Right forelimb (tissue), 1 donor: ENCODE measurements at regions not wholly inside any gene's neighbourhood (a gene's known extent, or its start where the extent isn't known, plus 50 kb on each side); places are given as distances from the start of the nearest gene placed in this dataset.
"Not testable (repeated sequence)": the region's sequence is repeated elsewhere in the genome, so short reads cannot be mapped to it uniquely, and the experiment has no call there.

ENCODE experiments used
- DNase-seq: peaks from one replicate; pipeline ENCODE4 v3.0.0-alpha.2; 2018

- no peak for DNase-seq
Measured at GRCh38 chr18:27564066-27564465, 379.0 kb upstream of the CHST9 start.

GRCh38 chr18:27558388-27559155 lies 373.5 kb upstream of the CHST9 start:
- no peak for DNase-seq

- no peak for DNase-seq
Measured at GRCh38 chr18:27556741-27557140, 371.6 kb upstream of the CHST9 start.

- DNase-seq, result no peak
Measured at GRCh38 chr18:27549335-27550039, 364.4 kb upstream of the CHST9 start.

- no peak for DNase-seq
Measured at GRCh38 chr18:27546991-27547390, 361.9 kb upstream of the CHST9 start.

GRCh38 chr18:27544206-27544605 lies 359.1 kb upstream of the CHST9 start:
- DNase-seq, result no peak

- no peak for DNase-seq
Measured at GRCh38 chr18:27541293-27541692, 356.2 kb upstream of the CHST9 start.

GRCh38 chr18:27540111-27540510 lies 355.0 kb upstream of the CHST9 start:
- no peak for DNase-seq

- no peak for DNase-seq
Measured at GRCh38 chr18:27528925-27529521, 343.9 kb upstream of the CHST9 start.

GRCh38 chr18:27527856-27528255 lies 342.7 kb upstream of the CHST9 start:
- peak; percentile 44 for DNase-seq

GRCh38 chr18:27520401-27520800 lies 335.3 kb upstream of the CHST9 start:
- no peak for DNase-seq

GRCh38 chr18:27510036-27510633 lies 325.0 kb upstream of the CHST9 start:
- DNase-seq, result not testable (repeated sequence)

- DNase-seq, result no peak
Measured at GRCh38 chr18:27501671-27502070, 316.6 kb upstream of the CHST9 start.

- DNase-seq, result no peak
Measured at GRCh38 chr18:27500531-27500930, 315.4 kb upstream of the CHST9 start.

GRCh38 chr18:27497246-27497645 lies 312.1 kb upstream of the CHST9 start:
- DNase-seq, result no peak

- DNase-seq, result no peak
Measured at GRCh38 chr18:27493182-27493581, 308.1 kb upstream of the CHST9 start.

GRCh38 chr18:27491772-27492171 lies 306.7 kb upstream of the CHST9 start:
- no peak for DNase-seq

- DNase-seq, result no peak
Measured at GRCh38 chr18:27483276-27483675, 298.2 kb upstream of the CHST9 start.

- no peak for DNase-seq
Measured at GRCh38 chr18:27478459-27478858, 293.4 kb upstream of the CHST9 start.

- DNase-seq, result no peak
Measured at GRCh38 chr18:27473318-27473717, 288.2 kb upstream of the CHST9 start.

- no peak for DNase-seq
Measured at GRCh38 chr18:27467073-27467472, 282.0 kb upstream of the CHST9 start.

- no peak for DNase-seq
Measured at GRCh38 chr18:27461957-27462356, 276.8 kb upstream of the CHST9 start.

- DNase-seq, result no peak
Measured at GRCh38 chr18:27449104-27449503, 264.0 kb upstream of the CHST9 start.

- DNase-seq, result no peak
Measured at GRCh38 chr18:27447930-27448329, 262.8 kb upstream of the CHST9 start.
